CD14-positive monocyte (primary cell): ENCODE measurements at regions not wholly inside any gene's neighbourhood (a gene's known extent, or its start where the extent isn't known, plus 50 kb on each side); places are given as distances from the start of the nearest gene placed in this dataset.
"Not testable (repeated sequence)": the region's sequence is repeated elsewhere in the genome, so short reads cannot be mapped to it uniquely, and the experiment has no call there.

Experiments used
- DNase-seq, 3 donors: peaks; one replicate each; pipeline ENCODE4 v3.0.0-alpha.2; 2011 to 2022
- H2AFZ ChIP-seq: 2 replicates; pipeline ENCODE4 v1.6.0; 2012; ENCODE audit warnings: mild to moderate bottlenecking, low read depth, low read length, inconsistent platforms; ENCODE audit not compliant: insufficient read depth, poor library complexity, severe bottlenecking
- H3K27ac ChIP-seq, 2 donors: 1 replicate in 1 of 2; 2 replicates in 1 of 2; pipeline ENCODE4 v1.5.1; 2012 to 2013; ENCODE audit warnings: low read length in 2 of 2, control low read depth in 1 of 2, inconsistent platforms in 1 of 2, low read depth in 1 of 2, mild to moderate bottlenecking in 1 of 2
- H3K27me3 ChIP-seq, 2 donors: one replicate each; pipeline versions ENCODE4 v1.6.0 to v1.6.1; 2011 to 2013; ENCODE audit warnings: low read length in 2 of 2; ENCODE audit not compliant: control insufficient read depth in 2 of 2, insufficient read depth in 2 of 2
- H3K36me3 ChIP-seq, 2 donors: replicated peaks in 1 of 2; 1 replicate in 1 of 2; 2 replicates in 1 of 2; pipeline versions ENCODE4 v1.5.1 to v1.6.1; 2012 to 2013; ENCODE audit warnings: low read length in 2 of 2, control low read depth in 1 of 2, inconsistent platforms in 1 of 2, mild to moderate bottlenecking in 1 of 2; ENCODE audit not compliant: insufficient read depth in 2 of 2, control insufficient read depth in 1 of 2
- H3K4me1 ChIP-seq, 2 donors: 1 replicate in 1 of 2; 2 replicates in 1 of 2; pipeline versions ENCODE4 v1.5.1 to v1.6.1; 2012 to 2013; ENCODE audit warnings: low read length in 2 of 2, control low read depth in 1 of 2, inconsistent platforms in 1 of 2, mild to moderate bottlenecking in 1 of 2, moderate library complexity in 1 of 2; ENCODE audit not compliant: insufficient read depth in 2 of 2, control insufficient read depth in 1 of 2
- H3K4me2 ChIP-seq: replicated peaks from 2 replicates; pipeline ENCODE3; 2012; ENCODE audit warnings: low read length, moderate library complexity, mild to moderate bottlenecking; ENCODE audit not compliant: poor library complexity, severe bottlenecking; ENCODE audit errors: extremely low read depth
- H3K4me3 ChIP-seq, 3 experiments: fragments of 200-600 bp in 1 of 3; sonication (generic) in 1 of 3; replicated peaks in 1 of 3; 1 replicate in 2 of 3; 2 replicates in 1 of 3; pipeline ENCODE4 v1.5.1; 2011 to 2013; ENCODE audit warnings: low read length in 3 of 3, mild to moderate bottlenecking in 3 of 3, control low read depth in 2 of 3, low read depth in 2 of 3, inconsistent platforms in 1 of 3, moderate library complexity in 1 of 3
- H3K79me2 ChIP-seq: 2 replicates; pipeline ENCODE4 v1.6.0; 2012; ENCODE audit warnings: mild to moderate bottlenecking, control low read depth, inconsistent platforms, low read length, moderate library complexity; ENCODE audit not compliant: insufficient read depth
- H3K9ac ChIP-seq: 2 replicates; pipeline ENCODE4 v1.6.0; 2017; ENCODE audit warnings: low read length, mild to moderate bottlenecking; ENCODE audit not compliant: insufficient read depth, poor library complexity, severe bottlenecking
- H3K9me3 ChIP-seq, 2 donors: replicated peaks in 1 of 2; 1 replicate in 1 of 2; 2 replicates in 1 of 2; pipeline versions ENCODE4 v1.5.1 to v1.6.1; 2012 to 2013; ENCODE audit warnings: low read length in 2 of 2, control low read depth in 1 of 2; ENCODE audit not compliant: control insufficient read depth in 1 of 2, insufficient read depth in 1 of 2
- H4K20me1 ChIP-seq: 2 replicates; pipeline ENCODE4 v1.6.0; 2012; ENCODE audit warnings: mild to moderate bottlenecking, low read length, control low read depth, moderate library complexity; ENCODE audit not compliant: insufficient read depth
- H3K27ac Mint-ChIP-seq, 7 donors: one replicate each; pipeline ENCODE4 v1.8.0; 2020; ENCODE audit warnings: mild to moderate bottlenecking in 7 of 7, mixed read lengths in 7 of 7, moderate library complexity in 6 of 7, inconsistent platforms in 2 of 7
- H3K27me3 Mint-ChIP-seq, 3 donors: one replicate each; pipeline ENCODE4 v1.8.0; 2021 to 2022; ENCODE audit warnings: low read depth in 3 of 3, mild to moderate bottlenecking in 3 of 3, mixed read lengths in 3 of 3, moderate library complexity in 3 of 3, inconsistent platforms in 1 of 3
- H3K36me3 Mint-ChIP-seq, 2 donors: one replicate each; pipeline ENCODE4 v1.8.0; 2020; ENCODE audit warnings: mixed read lengths in 2 of 2, inconsistent platforms in 1 of 2, mild to moderate bottlenecking in 1 of 2
- H3K4me1 Mint-ChIP-seq: one replicate; pipeline ENCODE4 v1.8.0; 2020; ENCODE audit warnings: mild to moderate bottlenecking, mixed read lengths
- H3K4me3 Mint-ChIP-seq, 2 donors: one replicate each; pipeline ENCODE4 v1.8.0; 2020; ENCODE audit warnings: mild to moderate bottlenecking in 2 of 2, mixed read lengths in 2 of 2, moderate library complexity in 1 of 2
- H3K9me3 Mint-ChIP-seq, 7 donors: one replicate each; pipeline ENCODE4 v1.8.0; 2020 to 2022; ENCODE audit warnings: mixed read lengths in 7 of 7, mild to moderate bottlenecking in 6 of 7, moderate library complexity in 6 of 7, inconsistent platforms in 2 of 7
- WGBS: methylation state at CpG from one replicate; pipeline ENCODE4 v1.1.5; 2013; ENCODE audit warnings: missing lambda C conversion rate; ENCODE audit not compliant: insufficient coverage; 5-methylcytosine and 5-hydroxymethylcytosine counted together
- intact Hi-C, 2 donors: fragments of 100-400 bp; cut with micrococcal nuclease; formaldehyde crosslinking; loops; one replicate each; pipeline versions ENCODE4 v1.15.0 to v1.15.1; 2023

GRCh38 chr1:149240530-149240929 lies 137.2 kb upstream of the NBPF9 start:
- H3K36me3 ChIP-seq, H3K4me2 ChIP-seq, H3K9me3 ChIP-seq, DNase-seq, H3K9ac ChIP-seq, H3K9me3 Mint-ChIP-seq, H4K20me1 ChIP-seq, H3K4me3 ChIP-seq, intact Hi-C loops, H3K36me3 Mint-ChIP-seq, H3K4me3 Mint-ChIP-seq, H3K79me2 ChIP-seq, H3K27ac Mint-ChIP-seq, H3K27me3 ChIP-seq, H2AFZ ChIP-seq, H3K4me1 Mint-ChIP-seq, H3K27ac ChIP-seq, H3K27me3 Mint-ChIP-seq, H3K4me1 ChIP-seq: not testable (repeated sequence)
- WGBS = no CpG with 5 or more reads among the region's 14 CpGs

GRCh38 chr1:149241272-149241671 lies 137.9 kb upstream of the NBPF9 start:
- H3K27me3 ChIP-seq, H3K36me3 ChIP-seq, H3K9me3 ChIP-seq, H3K27ac Mint-ChIP-seq, H3K36me3 Mint-ChIP-seq, H3K27me3 Mint-ChIP-seq, intact Hi-C loops, H2AFZ ChIP-seq, H3K4me1 ChIP-seq, H3K4me2 ChIP-seq, H3K27ac ChIP-seq, H3K79me2 ChIP-seq, H3K4me1 Mint-ChIP-seq, H3K9ac ChIP-seq, H3K4me3 ChIP-seq, H3K9me3 Mint-ChIP-seq, DNase-seq, H3K4me3 Mint-ChIP-seq, H4K20me1 ChIP-seq: not testable (repeated sequence)
- WGBS = no CpG with 5 or more reads among the region's 5 CpGs

- WGBS = no CpG with 5 or more reads among the region's 4 CpGs
- H2AFZ ChIP-seq, H3K4me1 Mint-ChIP-seq, H3K36me3 ChIP-seq, H3K79me2 ChIP-seq, DNase-seq, H3K27ac ChIP-seq, intact Hi-C loops, H3K9me3 ChIP-seq, H3K4me1 ChIP-seq, H3K36me3 Mint-ChIP-seq, H3K4me2 ChIP-seq, H4K20me1 ChIP-seq, H3K4me3 Mint-ChIP-seq, H3K27me3 ChIP-seq, H3K4me3 ChIP-seq, H3K27ac Mint-ChIP-seq, H3K9ac ChIP-seq, H3K9me3 Mint-ChIP-seq, H3K27me3 Mint-ChIP-seq: not testable (repeated sequence)
These were observed 140.2 kb upstream of the NBPF9 start for GRCh38 chr1:149243572-149243971.

- no CpG with 5 or more reads among the region's 3 CpGs for WGBS
- H3K4me1 Mint-ChIP-seq, H3K36me3 ChIP-seq, H3K9me3 ChIP-seq, H3K79me2 ChIP-seq, H4K20me1 ChIP-seq, H3K27me3 Mint-ChIP-seq, H3K36me3 Mint-ChIP-seq, H3K27me3 ChIP-seq, H3K27ac Mint-ChIP-seq, H3K4me1 ChIP-seq, H3K9me3 Mint-ChIP-seq, H3K4me3 Mint-ChIP-seq, H3K4me3 ChIP-seq, H2AFZ ChIP-seq, H3K9ac ChIP-seq, DNase-seq, H3K27ac ChIP-seq, H3K4me2 ChIP-seq, intact Hi-C loops: not testable (repeated sequence)
These were observed 141.3 kb upstream of the NBPF9 start for GRCh38 chr1:149244621-149245020.
